8988T (cell line): ENCODE measurements at regions not wholly inside any gene's neighbourhood (a gene's known extent, or its start where the extent isn't known, plus 50 kb on each side); places are given as distances from the start of the nearest gene placed in this dataset.
"Not testable (repeated sequence)": the region's sequence is repeated elsewhere in the genome, so short reads cannot be mapped to it uniquely, and the experiment has no call there.

ENCODE experiments used
- DNase-seq: peaks from one replicate; pipeline ENCODE4 v3.0.0; 2011

- no peak for DNase-seq
Measured at GRCh38 chr1:157249326-157249725, 111.1 kb upstream of the ETV3 start.

GRCh38 chr1:157247764-157248049 lies 109.5 kb upstream of the ETV3 start:
- not testable (repeated sequence) for DNase-seq

GRCh38 chr1:157247005-157247763 lies 109.0 kb upstream of the ETV3 start:
- no peak for DNase-seq

- DNase-seq = no peak
Measured at GRCh38 chr1:157245823-157246222, 107.6 kb upstream of the ETV3 start.

GRCh38 chr1:157241185-157241538 lies 103.0 kb upstream of the ETV3 start:
- DNase-seq = no peak

- no peak for DNase-seq
Measured at GRCh38 chr1:157240495-157241184, 102.4 kb upstream of the ETV3 start.

- DNase-seq = no peak
Measured at GRCh38 chr1:157239936-157240335, 101.7 kb upstream of the ETV3 start.

- no peak for DNase-seq
Measured at GRCh38 chr1:157238585-157238984, 100.4 kb upstream of the ETV3 start.

- DNase-seq = no peak
Measured at GRCh38 chr1:157237981-157238380, 99.8 kb upstream of the ETV3 start.

GRCh38 chr1:157237522-157237921 lies 99.3 kb upstream of the ETV3 start:
- DNase-seq = no peak

- DNase-seq = no peak
Measured at GRCh38 chr1:157236072-157236471, 97.9 kb upstream of the ETV3 start.

- no peak for DNase-seq
Measured at GRCh38 chr1:157235307-157235706, 97.1 kb upstream of the ETV3 start.

GRCh38 chr1:157234705-157235273 lies 96.6 kb upstream of the ETV3 start:
- no peak for DNase-seq

GRCh38 chr1:157233131-157233530 lies 94.9 kb upstream of the ETV3 start:
- no peak for DNase-seq

GRCh38 chr1:157231846-157232525 lies 93.8 kb upstream of the ETV3 start:
- DNase-seq = no peak

- no peak for DNase-seq
Measured at GRCh38 chr1:157230500-157230899, 92.3 kb upstream of the ETV3 start.

GRCh38 chr1:157227700-157228099 lies 89.5 kb upstream of the ETV3 start:
- DNase-seq = no peak

GRCh38 chr1:157226739-157227138 lies 88.5 kb upstream of the ETV3 start:
- no peak for DNase-seq

- DNase-seq = no peak
Measured at GRCh38 chr1:157219600-157219999, 81.4 kb upstream of the ETV3 start.

- no peak for DNase-seq
Measured at GRCh38 chr1:157219182-157219581, 81.0 kb upstream of the ETV3 start.

- no peak for DNase-seq
Measured at GRCh38 chr1:157218671-157219070, 80.5 kb upstream of the ETV3 start.

- no peak for DNase-seq
Measured at GRCh38 chr1:157217486-157217885, 79.3 kb upstream of the ETV3 start.

GRCh38 chr1:157213836-157214235 lies 75.6 kb upstream of the ETV3 start:
- DNase-seq = no peak

- DNase-seq = no peak
Measured at GRCh38 chr1:157209514-157209913, 71.3 kb upstream of the ETV3 start.
